IMR-90 (cell line): ENCODE measurements at regions not wholly inside any gene's neighbourhood (a gene's known extent, or its start where the extent isn't known, plus 50 kb on each side); places are given as distances from the start of the nearest gene placed in this dataset.

Source experiments
- BHLHE40 ChIP-seq: fragments of 150-350 bp; IDR thresholded peaks from 2 replicates; pipeline ENCODE4 v1.6.1; 2016; ENCODE audit warnings: mild to moderate bottlenecking, low read depth, low read length
- CEBPB ChIP-seq: IDR thresholded peaks from 2 replicates; pipeline ENCODE4 v1.6.1; 2012; ENCODE audit warnings: low read depth, low read length, improper control_type of control experiment
- CHD1 ChIP-seq: IDR thresholded peaks from 2 replicates; pipeline ENCODE4 v1.6.1; 2012; ENCODE audit warnings: low read depth, low read length, improper control_type of control experiment
- MXI1 ChIP-seq: IDR thresholded peaks from 2 replicates; pipeline ENCODE4 v1.6.1; 2012; ENCODE audit warnings: low read depth, mild to moderate bottlenecking, low read length, moderate library complexity, borderline replicate concordance
- NFE2L2 ChIP-seq: fragments of 150-350 bp; IDR thresholded peaks from 2 replicates; pipeline ENCODE4 v1.6.1; 2016; ENCODE audit warnings: low read depth, mild to moderate bottlenecking, low read length
- POLR2A ChIP-seq: IDR thresholded peaks from 2 replicates; pipeline ENCODE4 v1.6.1; 2012; ENCODE audit warnings: mild to moderate bottlenecking, low read depth, low read length
- RAD21 ChIP-seq: IDR thresholded peaks from 2 replicates; pipeline ENCODE4 v1.6.1; 2012; ENCODE audit warnings: low read length, improper control_type of control experiment
- RCOR1 ChIP-seq: IDR thresholded peaks from 2 replicates; pipeline ENCODE4 v1.6.1; 2012; ENCODE audit warnings: mild to moderate bottlenecking, low read length, improper control_type of control experiment; ENCODE audit not compliant: insufficient replicate concordance
- SMC3 ChIP-seq: fragments of 150-350 bp; IDR thresholded peaks from 2 replicates; pipeline ENCODE4 v1.6.1; 2016; ENCODE audit warnings: low read depth, mild to moderate bottlenecking, antibody characterized with exemption, low read length, moderate library complexity
- TF ChIP-seq, protein P1 (sequence below): conservative IDR thresholded peaks from 2 replicates; pipeline ENCODE4 v1.5.1; 2012; ENCODE audit warnings: mild to moderate bottlenecking, low read depth, low read length, improper control_type of control experiment
- TF ChIP-seq, protein P2 (sequence below): fragments of 150-350 bp; IDR thresholded peaks from 2 replicates; pipeline ENCODE4 v1.6.1; 2016; ENCODE audit warnings: low read depth, mild to moderate bottlenecking, low read length, moderate library complexity, borderline replicate concordance
- TF ChIP-seq, protein P3 (sequence below): fragments of 150-350 bp; IDR thresholded peaks from 2 replicates; pipeline ENCODE4 v1.6.1; 2017; ENCODE audit warnings: mild to moderate bottlenecking, antibody characterized with exemption, low read length, low read depth

DNA sequence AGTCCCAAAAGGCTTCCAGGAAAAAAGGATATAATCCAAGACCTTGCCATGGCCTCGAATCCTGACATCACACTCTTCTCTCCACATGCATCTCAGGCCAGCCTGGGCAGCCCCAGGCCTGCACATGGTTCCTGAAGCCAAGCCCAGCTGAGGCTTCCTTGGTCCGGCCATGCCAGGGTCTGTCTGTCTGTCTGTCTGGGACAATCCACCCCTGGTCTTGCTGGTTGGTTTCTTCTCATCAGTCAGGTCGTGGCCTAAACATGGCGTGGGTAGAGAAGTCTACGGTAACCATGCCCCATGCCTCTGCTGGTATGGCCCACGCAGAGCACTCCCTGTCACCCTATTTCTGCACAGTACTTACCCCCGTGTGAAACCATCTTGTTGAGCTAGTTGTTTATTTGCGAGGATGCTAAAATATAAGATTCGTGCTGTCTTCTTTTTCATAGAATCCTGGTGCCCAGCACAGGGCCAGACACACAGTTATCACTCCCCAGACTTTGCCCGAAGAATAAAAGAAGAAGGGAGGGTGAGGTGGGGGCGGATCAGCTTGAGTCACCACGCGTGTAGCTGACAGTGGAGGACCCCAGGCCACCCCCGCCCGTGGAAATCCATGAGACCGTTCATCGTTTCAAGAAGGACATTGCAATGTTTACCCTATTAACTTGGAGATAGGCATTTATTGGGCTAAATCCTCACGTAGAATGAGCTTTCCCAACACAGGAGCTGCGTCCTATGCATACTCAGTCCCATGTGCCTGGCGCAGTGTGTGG lies 107.2 kb downstream of the RNASET2 start:
- TF ChIP-seq, protein P1, sequence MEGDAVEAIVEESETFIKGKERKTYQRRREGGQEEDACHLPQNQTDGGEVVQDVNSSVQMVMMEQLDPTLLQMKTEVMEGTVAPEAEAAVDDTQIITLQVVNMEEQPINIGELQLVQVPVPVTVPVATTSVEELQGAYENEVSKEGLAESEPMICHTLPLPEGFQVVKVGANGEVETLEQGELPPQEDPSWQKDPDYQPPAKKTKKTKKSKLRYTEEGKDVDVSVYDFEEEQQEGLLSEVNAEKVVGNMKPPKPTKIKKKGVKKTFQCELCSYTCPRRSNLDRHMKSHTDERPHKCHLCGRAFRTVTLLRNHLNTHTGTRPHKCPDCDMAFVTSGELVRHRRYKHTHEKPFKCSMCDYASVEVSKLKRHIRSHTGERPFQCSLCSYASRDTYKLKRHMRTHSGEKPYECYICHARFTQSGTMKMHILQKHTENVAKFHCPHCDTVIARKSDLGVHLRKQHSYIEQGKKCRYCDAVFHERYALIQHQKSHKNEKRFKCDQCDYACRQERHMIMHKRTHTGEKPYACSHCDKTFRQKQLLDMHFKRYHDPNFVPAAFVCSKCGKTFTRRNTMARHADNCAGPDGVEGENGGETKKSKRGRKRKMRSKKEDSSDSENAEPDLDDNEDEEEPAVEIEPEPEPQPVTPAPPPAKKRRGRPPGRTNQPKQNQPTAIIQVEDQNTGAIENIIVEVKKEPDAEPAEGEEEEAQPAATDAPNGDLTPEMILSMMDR: no peak
- TF ChIP-seq, protein P2, sequence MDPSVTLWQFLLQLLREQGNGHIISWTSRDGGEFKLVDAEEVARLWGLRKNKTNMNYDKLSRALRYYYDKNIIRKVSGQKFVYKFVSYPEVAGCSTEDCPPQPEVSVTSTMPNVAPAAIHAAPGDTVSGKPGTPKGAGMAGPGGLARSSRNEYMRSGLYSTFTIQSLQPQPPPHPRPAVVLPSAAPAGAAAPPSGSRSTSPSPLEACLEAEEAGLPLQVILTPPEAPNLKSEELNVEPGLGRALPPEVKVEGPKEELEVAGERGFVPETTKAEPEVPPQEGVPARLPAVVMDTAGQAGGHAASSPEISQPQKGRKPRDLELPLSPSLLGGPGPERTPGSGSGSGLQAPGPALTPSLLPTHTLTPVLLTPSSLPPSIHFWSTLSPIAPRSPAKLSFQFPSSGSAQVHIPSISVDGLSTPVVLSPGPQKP: no peak
- no peak for TF ChIP-seq POLR2A
- no peak for TF ChIP-seq RAD21
- no peak for TF ChIP-seq BHLHE40
- TF ChIP-seq, protein P3, sequence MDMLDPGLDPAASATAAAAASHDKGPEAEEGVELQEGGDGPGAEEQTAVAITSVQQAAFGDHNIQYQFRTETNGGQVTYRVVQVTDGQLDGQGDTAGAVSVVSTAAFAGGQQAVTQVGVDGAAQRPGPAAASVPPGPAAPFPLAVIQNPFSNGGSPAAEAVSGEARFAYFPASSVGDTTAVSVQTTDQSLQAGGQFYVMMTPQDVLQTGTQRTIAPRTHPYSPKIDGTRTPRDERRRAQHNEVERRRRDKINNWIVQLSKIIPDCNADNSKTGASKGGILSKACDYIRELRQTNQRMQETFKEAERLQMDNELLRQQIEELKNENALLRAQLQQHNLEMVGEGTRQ: no peak
- TF ChIP-seq MXI1: no peak
- TF ChIP-seq CEBPB: no peak
- TF ChIP-seq SMC3: no peak
- no peak for TF ChIP-seq CHD1
- no peak for TF ChIP-seq NFE2L2
- no peak for TF ChIP-seq RCOR1
